ENCODE measurements at regions not wholly inside any gene's neighbourhood (a gene's known extent, or its start where the extent isn't known, plus 50 kb on each side); places are given as distances from the start of the nearest gene placed in this dataset.

DNA sequence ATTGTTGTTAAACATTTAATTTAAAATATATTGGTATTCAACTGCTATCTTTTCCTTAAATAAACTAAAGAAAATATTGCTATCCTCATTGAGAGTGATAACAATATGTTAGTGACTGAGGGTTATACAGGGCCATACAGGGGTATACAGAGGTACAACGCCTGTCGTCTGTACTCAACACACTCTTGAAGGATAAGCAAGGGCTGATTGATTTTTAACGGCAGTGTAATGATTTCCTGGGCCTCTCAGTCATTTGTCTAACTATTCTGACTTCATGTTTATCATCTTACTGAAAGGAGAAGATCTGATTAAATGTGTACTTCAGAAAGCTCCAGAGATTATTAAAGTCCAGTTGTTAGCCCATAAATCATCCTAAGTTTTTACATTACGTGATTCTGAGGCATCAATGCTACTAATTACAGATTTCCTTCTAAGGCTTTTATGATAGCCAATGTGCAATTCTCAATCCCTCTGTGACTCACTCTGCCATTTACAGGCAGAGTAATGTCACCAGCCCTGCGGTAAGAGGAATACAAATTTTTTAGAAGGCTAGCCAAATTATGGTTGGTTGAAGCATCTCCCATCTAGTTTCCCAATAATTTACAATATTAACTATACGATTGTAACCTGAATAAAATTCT lies 893.0 kb upstream of the CHAC2 start:
- TF ChIP-seq, protein P1, sequence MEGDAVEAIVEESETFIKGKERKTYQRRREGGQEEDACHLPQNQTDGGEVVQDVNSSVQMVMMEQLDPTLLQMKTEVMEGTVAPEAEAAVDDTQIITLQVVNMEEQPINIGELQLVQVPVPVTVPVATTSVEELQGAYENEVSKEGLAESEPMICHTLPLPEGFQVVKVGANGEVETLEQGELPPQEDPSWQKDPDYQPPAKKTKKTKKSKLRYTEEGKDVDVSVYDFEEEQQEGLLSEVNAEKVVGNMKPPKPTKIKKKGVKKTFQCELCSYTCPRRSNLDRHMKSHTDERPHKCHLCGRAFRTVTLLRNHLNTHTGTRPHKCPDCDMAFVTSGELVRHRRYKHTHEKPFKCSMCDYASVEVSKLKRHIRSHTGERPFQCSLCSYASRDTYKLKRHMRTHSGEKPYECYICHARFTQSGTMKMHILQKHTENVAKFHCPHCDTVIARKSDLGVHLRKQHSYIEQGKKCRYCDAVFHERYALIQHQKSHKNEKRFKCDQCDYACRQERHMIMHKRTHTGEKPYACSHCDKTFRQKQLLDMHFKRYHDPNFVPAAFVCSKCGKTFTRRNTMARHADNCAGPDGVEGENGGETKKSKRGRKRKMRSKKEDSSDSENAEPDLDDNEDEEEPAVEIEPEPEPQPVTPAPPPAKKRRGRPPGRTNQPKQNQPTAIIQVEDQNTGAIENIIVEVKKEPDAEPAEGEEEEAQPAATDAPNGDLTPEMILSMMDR (IDR thresholded peaks at IDR 0.05) = no peak
- Mint-ChIP-seq H3K9me3 (no peaks in the 10 kb centered on the region; the same call in 1 of the 2 replicates), H3K27ac (no peak overlapping the region), H3K36me3 (ENCODE audit: low read depth) (no peaks in the 10 kb centered on the region), H3K4me3 (no peak overlapping the region), H3K4me1 (ENCODE audit: low read depth) (no peaks in the 10 kb centered on the region), H3K27me3 (ENCODE audit: insufficient read depth) (no peaks in the 10 kb centered on the region; the same call in 1 of the 2 replicates)
- no peak for DNase-seq

DNA sequence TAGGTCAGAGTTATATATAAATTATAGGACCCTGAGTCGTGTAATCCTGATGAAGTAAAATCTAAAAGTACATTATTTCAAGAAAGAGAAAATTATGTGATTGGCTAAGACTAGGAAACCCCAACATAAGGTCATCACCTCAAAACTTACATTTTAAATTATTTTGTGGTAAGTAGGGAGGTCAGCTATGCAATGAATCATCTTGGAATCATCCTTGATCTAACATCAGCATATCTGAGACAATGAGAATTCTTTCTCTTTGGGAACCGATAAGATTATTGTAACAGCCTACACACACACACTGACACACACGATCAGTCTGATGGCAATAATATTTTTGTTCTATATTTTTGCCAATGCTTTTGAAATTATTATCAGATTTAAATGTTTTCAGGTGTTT lies 904.8 kb upstream of the CHAC2 start:
- peak; percentile 1 for DNase-seq
- no peaks in the 10 kb centered on the region for H3K36me3 Mint-ChIP-seq (ENCODE audit: low read depth)
- no peaks in the 10 kb centered on the region for H3K9me3 Mint-ChIP-seq
- peaks cover 29% of the 10 kb centered on the region; the same call in 1 of the 2 replicates for H3K4me1 Mint-ChIP-seq (ENCODE audit: low read depth)
- no peaks in the 10 kb centered on the region for H3K27me3 Mint-ChIP-seq (ENCODE audit: insufficient read depth)
- no peak overlapping the region for H3K4me3 Mint-ChIP-seq
- H3K27ac Mint-ChIP-seq = no peak overlapping the region
- TF ChIP-seq, protein P1 (IDR thresholded peaks at IDR 0.05) = no peak

DNA sequence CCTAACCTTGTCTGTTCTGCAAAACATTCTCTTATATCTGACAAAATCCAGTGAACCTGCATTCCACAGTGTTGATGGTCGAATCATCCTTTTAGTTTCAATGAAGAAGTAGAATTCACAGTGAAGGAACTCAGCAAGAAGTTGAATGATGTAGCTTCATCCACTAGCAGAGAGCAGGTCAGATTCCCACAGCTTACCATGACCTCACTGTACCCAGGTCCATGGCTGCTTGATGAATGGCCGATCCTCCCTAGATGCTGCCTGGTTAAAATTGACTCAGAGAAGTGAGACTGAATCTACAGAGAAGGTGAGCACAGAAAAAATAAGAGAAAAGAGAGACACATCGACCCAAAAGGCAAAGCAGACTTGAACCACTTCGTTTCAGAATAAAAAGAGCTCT lies 906.0 kb upstream of the CHAC2 start:
- H3K36me3 Mint-ChIP-seq (ENCODE audit: low read depth) = no peaks in the 10 kb centered on the region
- H3K27ac Mint-ChIP-seq = no peak overlapping the region
- no peak overlapping the region for H3K4me3 Mint-ChIP-seq
- no peaks in the 10 kb centered on the region for H3K27me3 Mint-ChIP-seq (ENCODE audit: insufficient read depth)
- no peak for DNase-seq
- H3K4me1 Mint-ChIP-seq (ENCODE audit: low read depth) = peaks cover 18% of the 10 kb centered on the region; the same call in 1 of the 2 replicates
- TF ChIP-seq, protein P1 (IDR thresholded peaks at IDR 0.05) = no peak
- H3K9me3 Mint-ChIP-seq = no peaks in the 10 kb centered on the region

DNA sequence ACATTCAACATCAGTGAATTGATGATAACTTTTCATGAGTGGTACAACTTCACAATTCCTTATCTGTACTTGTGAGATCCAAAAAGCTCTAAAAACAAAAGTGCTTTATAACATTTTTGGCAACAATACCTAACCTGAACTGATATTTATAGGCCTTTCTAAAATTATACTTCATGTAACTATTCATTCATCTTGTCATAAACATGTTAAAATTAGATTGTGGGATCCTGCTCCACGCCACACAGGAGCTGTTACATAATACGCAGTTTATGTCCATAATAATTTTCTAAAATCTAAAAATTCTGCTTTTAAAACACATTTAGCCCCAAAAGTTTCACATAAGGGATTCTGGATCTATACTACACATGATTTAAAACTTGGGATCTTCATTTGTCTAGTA lies 908.5 kb upstream of the CHAC2 start:
- DNase-seq = no peak
- TF ChIP-seq, protein P1 (IDR thresholded peaks at IDR 0.05) = no peak
- Mint-ChIP-seq H3K4me3 (no peak overlapping the region), H3K4me1 (ENCODE audit: low read depth) (peaks cover 14% of the 10 kb centered on the region; the same call in 1 of the 2 replicates), H3K27ac (no peak overlapping the region), H3K36me3 (ENCODE audit: low read depth) (no peaks in the 10 kb centered on the region), H3K27me3 (ENCODE audit: insufficient read depth) (no peaks in the 10 kb centered on the region), H3K9me3 (no peaks in the 10 kb centered on the region)

DNA sequence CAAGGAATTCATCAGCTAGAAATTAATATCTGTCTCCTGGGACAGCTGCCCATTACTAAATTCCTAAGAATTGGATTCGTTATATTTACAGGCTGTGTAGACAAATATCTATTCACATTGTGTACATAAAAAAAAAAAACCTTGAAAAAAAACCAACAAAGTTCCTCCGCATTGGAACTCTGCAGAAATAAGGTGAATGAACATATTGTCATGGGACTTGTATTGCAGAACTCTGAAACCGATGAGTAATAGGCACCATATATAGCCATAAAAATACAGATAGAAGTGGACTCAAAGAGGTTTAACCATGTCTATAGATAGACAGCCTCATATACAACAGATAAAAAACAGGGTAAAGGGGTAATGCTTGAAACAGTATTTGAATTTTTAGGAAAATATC lies 909.9 kb upstream of the CHAC2 start:
- no peak overlapping the region for H3K27ac Mint-ChIP-seq
- DNase-seq = no peak
- no peaks in the 10 kb centered on the region; the same call in 1 of the 2 replicates for H3K9me3 Mint-ChIP-seq
- TF ChIP-seq, protein P1 (IDR thresholded peaks at IDR 0.05) = no peak
- no peaks in the 10 kb centered on the region for H3K36me3 Mint-ChIP-seq (ENCODE audit: low read depth)
- no peaks in the 10 kb centered on the region for H3K27me3 Mint-ChIP-seq (ENCODE audit: insufficient read depth)
- no peak overlapping the region for H3K4me3 Mint-ChIP-seq
- H3K4me1 Mint-ChIP-seq (ENCODE audit: low read depth) = peaks cover 12% of the 10 kb centered on the region; the same call in 1 of the 2 replicates

All from HFFc6 (cell line).